C4-2B (cell line): ENCODE measurements at regions not wholly inside any gene's neighbourhood (a gene's known extent, or its start where the extent isn't known, plus 50 kb on each side); places are given as distances from the start of the nearest gene placed in this dataset.

Experiments used
- H3K27ac ChIP-seq: fragments of 450-650 bp; 2 replicates; pipeline ENCODE4 v1.5.1; 2017
- ZFX ChIP-seq: fragments of 450-650 bp; IDR thresholded peaks from 2 replicates; pipeline ENCODE4 v1.6.1; 2017
- TF ChIP-seq, protein P1 (sequence below): fragments of 450-650 bp; conservative IDR thresholded peaks from 2 replicates; pipeline ENCODE4 v1.5.1; 2017; ENCODE audit warnings: mild to moderate bottlenecking

- TF ChIP-seq ZFX: no peak
- TF ChIP-seq, protein P1, sequence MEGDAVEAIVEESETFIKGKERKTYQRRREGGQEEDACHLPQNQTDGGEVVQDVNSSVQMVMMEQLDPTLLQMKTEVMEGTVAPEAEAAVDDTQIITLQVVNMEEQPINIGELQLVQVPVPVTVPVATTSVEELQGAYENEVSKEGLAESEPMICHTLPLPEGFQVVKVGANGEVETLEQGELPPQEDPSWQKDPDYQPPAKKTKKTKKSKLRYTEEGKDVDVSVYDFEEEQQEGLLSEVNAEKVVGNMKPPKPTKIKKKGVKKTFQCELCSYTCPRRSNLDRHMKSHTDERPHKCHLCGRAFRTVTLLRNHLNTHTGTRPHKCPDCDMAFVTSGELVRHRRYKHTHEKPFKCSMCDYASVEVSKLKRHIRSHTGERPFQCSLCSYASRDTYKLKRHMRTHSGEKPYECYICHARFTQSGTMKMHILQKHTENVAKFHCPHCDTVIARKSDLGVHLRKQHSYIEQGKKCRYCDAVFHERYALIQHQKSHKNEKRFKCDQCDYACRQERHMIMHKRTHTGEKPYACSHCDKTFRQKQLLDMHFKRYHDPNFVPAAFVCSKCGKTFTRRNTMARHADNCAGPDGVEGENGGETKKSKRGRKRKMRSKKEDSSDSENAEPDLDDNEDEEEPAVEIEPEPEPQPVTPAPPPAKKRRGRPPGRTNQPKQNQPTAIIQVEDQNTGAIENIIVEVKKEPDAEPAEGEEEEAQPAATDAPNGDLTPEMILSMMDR: no peak
- H3K27ac ChIP-seq: no peak overlapping the region
Measured at GRCh38 chr22:49510718-49511117, 317.0 kb downstream of the BRD1 start.

- TF ChIP-seq, protein P1: no peak
- TF ChIP-seq ZFX: no peak
- no peak overlapping the region for H3K27ac ChIP-seq
Measured at GRCh38 chr22:49509016-49509415, 318.7 kb downstream of the BRD1 start.

- no peak overlapping the region for H3K27ac ChIP-seq
- TF ChIP-seq, protein P1: no peak
- TF ChIP-seq ZFX: no peak
Measured at GRCh38 chr22:49508561-49508960, 319.1 kb downstream of the BRD1 start.

DNA sequence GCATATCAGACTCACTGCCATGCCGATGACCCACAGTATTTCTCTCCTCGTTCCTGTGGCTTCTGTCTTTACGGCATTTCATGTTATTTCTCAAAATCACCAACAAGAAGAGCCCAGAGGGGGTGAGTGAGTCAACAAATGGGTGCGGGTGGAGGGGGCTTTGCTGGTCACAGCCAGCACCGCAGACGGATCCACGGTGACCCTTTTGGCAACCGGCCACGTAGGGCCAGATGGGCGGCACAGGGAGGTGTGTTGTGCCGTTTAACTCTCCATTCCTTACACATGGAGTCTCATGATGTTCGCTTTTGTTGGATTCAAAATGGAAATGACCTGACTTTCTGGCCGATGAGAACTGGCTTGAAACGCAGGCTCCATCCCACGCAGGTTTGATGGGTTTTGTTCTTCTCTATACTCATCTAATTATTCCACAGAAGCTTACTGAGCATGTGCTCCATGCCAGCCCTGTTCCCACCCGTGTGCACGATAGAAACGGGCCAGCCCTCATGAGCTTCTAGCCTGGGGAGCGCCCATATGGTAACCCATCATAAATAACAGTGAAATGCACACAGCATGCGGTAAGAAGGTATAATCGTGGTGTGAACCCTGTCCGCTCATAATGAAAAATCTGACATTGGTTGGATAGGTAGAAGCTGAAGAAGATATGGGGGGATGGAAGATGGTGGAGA, 319.9 kb downstream of the BRD1 start:
- TF ChIP-seq, protein P1: no peak
- no peak for TF ChIP-seq ZFX
- H3K27ac ChIP-seq: no peak overlapping the region

DNA sequence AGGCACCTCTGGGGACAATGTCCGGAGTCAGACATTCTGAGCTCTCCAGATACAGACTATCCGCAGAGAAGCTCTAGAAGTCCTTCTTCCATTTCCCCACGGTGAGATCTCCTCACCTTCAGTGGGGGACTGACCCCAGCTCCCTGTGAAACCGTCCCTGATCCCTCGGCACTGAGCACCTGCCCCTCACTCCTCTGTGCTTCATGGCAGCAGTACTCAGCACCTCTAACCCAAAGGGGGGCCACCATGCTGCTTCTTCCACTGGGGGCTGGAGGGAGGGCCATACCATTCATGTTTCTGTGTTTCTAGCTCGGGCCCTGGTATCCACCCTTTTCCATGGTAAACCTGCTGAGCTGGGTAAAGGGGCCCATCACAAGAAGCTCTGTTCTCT, 321.7 kb downstream of the BRD1 start:
- no peak overlapping the region for H3K27ac ChIP-seq
- TF ChIP-seq, protein P1: no peak
- no peak for TF ChIP-seq ZFX

GRCh38 chr22:49505337-49506009, 322.2 kb downstream of the BRD1 start:
- TF ChIP-seq, protein P1: no peak
- TF ChIP-seq ZFX: no peak
- no peak overlapping the region for H3K27ac ChIP-seq

- TF ChIP-seq ZFX: no peak
- TF ChIP-seq, protein P1: no peak
- H3K27ac ChIP-seq: no peak overlapping the region
Measured at GRCh38 chr22:49503896-49504521, 323.7 kb downstream of the BRD1 start.
